Esophagus muscularis mucosa (tissue), 4 donors: ENCODE measurements at regions not wholly inside any gene's neighbourhood (a gene's known extent, or its start where the extent isn't known, plus 50 kb on each side); places are given as distances from the start of the nearest gene placed in this dataset.

Experiments
- DNase-seq: peaks from one replicate; pipeline ENCODE4 v3.0.0-alpha.2; 2017; ENCODE audit errors: extremely low spot score
- H3K27ac ChIP-seq, 4 donors: fragments of 200-600 bp; sonication (generic); replicated peaks in 1 of 4; 1 replicate in 3 of 4; 2 replicates in 1 of 4; pipeline ENCODE4 v1.5.1; 2016 to 2019; ENCODE audit warnings: mild to moderate bottlenecking in 1 of 4
- H3K27me3 ChIP-seq, 4 donors: fragments of 200-600 bp; sonication (generic); one replicate each; pipeline versions ENCODE4 v1.5.1 to v1.6.0; 2016 to 2019
- H3K36me3 ChIP-seq, 4 donors: fragments of 200-600 bp; sonication (generic); one replicate each; pipeline ENCODE4 v1.5.1; 2016 to 2019
- H3K4me1 ChIP-seq, 4 donors: fragments of 200-600 bp; sonication (generic); one replicate each; pipeline ENCODE4 v1.5.1; 2016 to 2019
- H3K4me3 ChIP-seq, 4 donors: fragments of 200-600 bp; sonication (generic); 1 replicate in 2 of 4; 2 replicates in 2 of 4; pipeline ENCODE4 v1.5.1; 2016 to 2019; ENCODE audit warnings: mild to moderate bottlenecking in 4 of 4, moderate library complexity in 1 of 4
- H3K9me3 ChIP-seq, 4 donors: fragments of 200-600 bp; sonication (generic); 1 replicate in 3 of 4; 2 replicates in 1 of 4; pipeline ENCODE4 v1.5.1; 2016 to 2019
- CTCF ChIP-seq, 3 experiments: fragments of 200-600 bp in 2 of 3; fragments of 450-650 bp in 1 of 3; sonication (generic) in 2 of 3; IDR thresholded peaks; one replicate each; pipeline ENCODE4 v1.5.1; 2017 to 2019; ENCODE audit warnings: antibody characterized with exemption in 3 of 3, mild to moderate bottlenecking in 2 of 3, moderate library complexity in 1 of 3
- EP300 ChIP-seq: sonication (generic); formaldehyde crosslinking; IDR thresholded peaks from one replicate; pipeline ENCODE4 v1.6.1; 2017; ENCODE audit warnings: antibody characterized with exemption
- POLR2A ChIP-seq: fragments of 450-650 bp; IDR thresholded peaks from one replicate; pipeline ENCODE4 v1.6.1; 2017; ENCODE audit warnings: antibody characterized with exemption, moderate library complexity, mild to moderate bottlenecking, low read depth
- POLR2AphosphoS5 ChIP-seq, 2 donors: sonication (generic); formaldehyde crosslinking; IDR thresholded peaks; one replicate each; pipeline ENCODE4 v1.6.1; 2017; ENCODE audit warnings: antibody characterized with exemption in 2 of 2
- WGBS: methylation state at CpG from one replicate; pipeline ENCODE4 v1.1.5; 2018; 5-methylcytosine and 5-hydroxymethylcytosine counted together
- intact Hi-C: fragments of 100-400 bp; cut with DNase I; formaldehyde crosslinking; loops from one replicate; pipeline ENCODE4 v1.15.1; 2023

GRCh38 chr15:91516866-91517265 lies 336.6 kb upstream of the SLCO3A1 start:
- intact Hi-C loops, result no loop called here
- Histone ChIP-seq H3K4me3 (no peak overlapping the region), H3K9me3 (no peaks in the 10 kb centered on the region), H3K27me3 (no peaks in the 10 kb centered on the region), H3K4me1 (no peaks in the 10 kb centered on the region), H3K27ac (no peak overlapping the region), H3K36me3 (no peaks in the 10 kb centered on the region)
- DNase-seq, result no peak
- WGBS, result 65% methylated on average over 2 of the region's 2 CpGs
- TF ChIP-seq CTCF (IDR thresholded peaks at IDR 0.05), result no peak
- no peak for TF ChIP-seq EP300
- TF ChIP-seq POLR2A, result no peak
- no peak for TF ChIP-seq POLR2AphosphoS5 (IDR thresholded peaks at IDR 0.05)

GRCh38 chr15:91517491-91518200 lies 335.9 kb upstream of the SLCO3A1 start:
- Histone ChIP-seq H3K36me3 (no peaks in the 10 kb centered on the region), H3K4me3 (no peak overlapping the region), H3K4me1 (no peaks in the 10 kb centered on the region), H3K27me3 (no peaks in the 10 kb centered on the region), H3K27ac (no peak overlapping the region), H3K9me3 (no peaks in the 10 kb centered on the region)
- TF ChIP-seq EP300, result no peak
- TF ChIP-seq POLR2A, result no peak
- TF ChIP-seq POLR2AphosphoS5 (IDR thresholded peaks at IDR 0.05), result no peak
- TF ChIP-seq CTCF (IDR thresholded peaks at IDR 0.05), result no peak
- DNase-seq, result no peak
- intact Hi-C loops, result no loop called here
- whole genome bisulfite sequencing, result 84% methylated on average over 4 of the region's 4 CpGs

- no peaks in the 10 kb centered on the region for H3K4me1 ChIP-seq
- DNase-seq, result no peak
- TF ChIP-seq POLR2A, result no peak
- no peak for TF ChIP-seq CTCF (IDR thresholded peaks at IDR 0.05)
- TF ChIP-seq POLR2AphosphoS5 (IDR thresholded peaks at IDR 0.05), result no peak
- TF ChIP-seq EP300, result no peak
- no peak overlapping the region for H3K27ac ChIP-seq
- no peak overlapping the region for H3K4me3 ChIP-seq
- H3K9me3 ChIP-seq, result no peaks in the 10 kb centered on the region
- no peaks in the 10 kb centered on the region for H3K36me3 ChIP-seq
- WGBS, result 88% methylated on average over 4 of the region's 4 CpGs
- intact Hi-C loops, result no loop called here
- H3K27me3 ChIP-seq, result peaks cover 0 to 2% (median 0%) of the 10 kb centered on the region in 4 donors
Observed at GRCh38 chr15:91520850-91521249, 332.7 kb upstream of the SLCO3A1 start.

GRCh38 chr15:91521548-91521947 lies 332.0 kb upstream of the SLCO3A1 start:
- Histone ChIP-seq H3K9me3 (no peaks in the 10 kb centered on the region), H3K27me3 (peaks cover 0 to 4% (median 0%) of the 10 kb centered on the region in 4 donors), H3K36me3 (no peaks in the 10 kb centered on the region), H3K4me1 (no peaks in the 10 kb centered on the region), H3K4me3 (no peak overlapping the region), H3K27ac (no peak overlapping the region)
- intact Hi-C loops, result no loop called here
- 58% methylated on average over 9 of the region's 9 CpGs for WGBS
- peak; percentile 55 for DNase-seq
- TF ChIP-seq CTCF (IDR thresholded peaks at IDR 0.05) (no peak), POLR2A (no peak), EP300 (no peak), POLR2AphosphoS5 (IDR thresholded peaks at IDR 0.05) (no peak)

- no peaks in the 10 kb centered on the region for H3K4me1 ChIP-seq
- DNase-seq, result no peak
- TF ChIP-seq POLR2A, result no peak
- TF ChIP-seq POLR2AphosphoS5 (IDR thresholded peaks at IDR 0.05), result no peak
- no peak for TF ChIP-seq CTCF (IDR thresholded peaks at IDR 0.05)
- no peak for TF ChIP-seq EP300
- H3K27ac ChIP-seq, result no peak overlapping the region
- H3K4me3 ChIP-seq, result no peak overlapping the region
- no peaks in the 10 kb centered on the region for H3K36me3 ChIP-seq
- WGBS, result 60% methylated on average over 2 of the region's 2 CpGs
- intact Hi-C loops, result no loop called here
- no peaks in the 10 kb centered on the region for H3K9me3 ChIP-seq
- H3K27me3 ChIP-seq, result peaks cover 0 to 4% (median 0%) of the 10 kb centered on the region in 4 donors
Observed at GRCh38 chr15:91521996-91522395, 331.5 kb upstream of the SLCO3A1 start.
